CD1c-positive myeloid dendritic cell (primary cell): ENCODE measurements at regions not wholly inside any gene's neighbourhood (a gene's known extent, or its start where the extent isn't known, plus 50 kb on each side); places are given as distances from the start of the nearest gene placed in this dataset.

Source experiments
- DNase-seq: peaks from one replicate; pipeline ENCODE4 v3.0.0-alpha.2; 2016; ENCODE audit errors: extremely low spot score

GRCh38 chr13:106683918-106684317 is 116.0 kb upstream of the ARGLU1 start:
- DNase-seq: no peak

GRCh38 chr13:106683179-106683578 is 115.2 kb upstream of the ARGLU1 start:
- no peak for DNase-seq

GRCh38 chr13:106681997-106682396 is 114.1 kb upstream of the ARGLU1 start:
- no peak for DNase-seq

GRCh38 chr13:106681536-106681935 is 113.6 kb upstream of the ARGLU1 start:
- no peak for DNase-seq

GRCh38 chr13:106680796-106681472 is 113.0 kb upstream of the ARGLU1 start:
- DNase-seq: no peak

- no peak for DNase-seq
Measured at GRCh38 chr13:106678646-106679418, 110.9 kb upstream of the ARGLU1 start.

- DNase-seq: no peak
Measured at GRCh38 chr13:106675311-106675710, 107.4 kb upstream of the ARGLU1 start.

- no peak for DNase-seq
Measured at GRCh38 chr13:106660746-106661625, 93.0 kb upstream of the ARGLU1 start.

GRCh38 chr13:106657104-106657503 is 89.2 kb upstream of the ARGLU1 start:
- no peak for DNase-seq

- DNase-seq: no peak
Measured at GRCh38 chr13:106656186-106656585, 88.2 kb upstream of the ARGLU1 start.

GRCh38 chr13:106651442-106651841 is 83.5 kb upstream of the ARGLU1 start:
- DNase-seq: no peak

GRCh38 chr13:106650690-106651205 is 82.8 kb upstream of the ARGLU1 start:
- DNase-seq: no peak

GRCh38 chr13:106649495-106649894 is 81.6 kb upstream of the ARGLU1 start:
- DNase-seq: no peak

GRCh38 chr13:106640515-106640914 is 72.6 kb upstream of the ARGLU1 start:
- no peak for DNase-seq

- DNase-seq: no peak
Measured at GRCh38 chr13:106637519-106637918, 69.6 kb upstream of the ARGLU1 start.

GRCh38 chr13:106636492-106636891 is 68.6 kb upstream of the ARGLU1 start:
- no peak for DNase-seq

- DNase-seq: no peak
Measured at GRCh38 chr13:106635616-106636015, 67.7 kb upstream of the ARGLU1 start.

GRCh38 chr13:106633321-106633720 is 65.4 kb upstream of the ARGLU1 start:
- no peak for DNase-seq

- DNase-seq: no peak
Measured at GRCh38 chr13:106630650-106631049, 62.7 kb upstream of the ARGLU1 start.

GRCh38 chr13:106630162-106630561 is 62.2 kb upstream of the ARGLU1 start:
- no peak for DNase-seq

GRCh38 chr13:106628936-106629659 is 61.2 kb upstream of the ARGLU1 start:
- DNase-seq: no peak
